ENCODE measurements at regions not wholly inside any gene's neighbourhood (a gene's known extent, or its start where the extent isn't known, plus 50 kb on each side); places are given as distances from the start of the nearest gene placed in this dataset.

DNA sequence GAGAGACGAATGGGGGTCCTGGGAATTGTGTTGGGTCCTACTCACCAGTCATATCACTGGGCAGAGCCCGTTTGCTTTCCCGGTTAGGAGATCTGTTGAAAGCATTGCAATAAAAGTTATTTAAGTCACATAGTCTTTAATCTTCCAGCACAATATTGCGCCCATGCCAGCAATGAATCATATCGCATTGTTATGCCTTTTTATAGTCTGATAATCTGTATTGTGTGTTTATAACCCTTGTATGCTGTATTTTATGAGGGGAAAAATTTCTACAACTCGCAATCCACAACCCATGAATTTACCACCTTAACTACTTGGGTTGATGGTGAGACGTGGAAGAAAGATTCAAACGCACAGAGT, 211.9 kb upstream of the SMIM21 start:
- no peak for DNase-seq (ENCODE audit: low read depth in 1 of 2, low spot score in 1 of 2)
- no peak for TF ChIP-seq POLR2AphosphoS5 (IDR thresholded peaks at IDR 0.05; ENCODE audit: low read depth)
- TF ChIP-seq SPI1 (IDR thresholded peaks at IDR 0.05; ENCODE audit: borderline replicate concordance, low read depth), result no peak
- TF ChIP-seq, protein P1, sequence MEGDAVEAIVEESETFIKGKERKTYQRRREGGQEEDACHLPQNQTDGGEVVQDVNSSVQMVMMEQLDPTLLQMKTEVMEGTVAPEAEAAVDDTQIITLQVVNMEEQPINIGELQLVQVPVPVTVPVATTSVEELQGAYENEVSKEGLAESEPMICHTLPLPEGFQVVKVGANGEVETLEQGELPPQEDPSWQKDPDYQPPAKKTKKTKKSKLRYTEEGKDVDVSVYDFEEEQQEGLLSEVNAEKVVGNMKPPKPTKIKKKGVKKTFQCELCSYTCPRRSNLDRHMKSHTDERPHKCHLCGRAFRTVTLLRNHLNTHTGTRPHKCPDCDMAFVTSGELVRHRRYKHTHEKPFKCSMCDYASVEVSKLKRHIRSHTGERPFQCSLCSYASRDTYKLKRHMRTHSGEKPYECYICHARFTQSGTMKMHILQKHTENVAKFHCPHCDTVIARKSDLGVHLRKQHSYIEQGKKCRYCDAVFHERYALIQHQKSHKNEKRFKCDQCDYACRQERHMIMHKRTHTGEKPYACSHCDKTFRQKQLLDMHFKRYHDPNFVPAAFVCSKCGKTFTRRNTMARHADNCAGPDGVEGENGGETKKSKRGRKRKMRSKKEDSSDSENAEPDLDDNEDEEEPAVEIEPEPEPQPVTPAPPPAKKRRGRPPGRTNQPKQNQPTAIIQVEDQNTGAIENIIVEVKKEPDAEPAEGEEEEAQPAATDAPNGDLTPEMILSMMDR (IDR thresholded peaks at IDR 0.05; ENCODE audit: insufficient read depth, low read length), result no peak
- TF ChIP-seq GABPA (IDR thresholded peaks at IDR 0.05; ENCODE audit: low read depth), result no peak
- TF ChIP-seq, protein P2, sequence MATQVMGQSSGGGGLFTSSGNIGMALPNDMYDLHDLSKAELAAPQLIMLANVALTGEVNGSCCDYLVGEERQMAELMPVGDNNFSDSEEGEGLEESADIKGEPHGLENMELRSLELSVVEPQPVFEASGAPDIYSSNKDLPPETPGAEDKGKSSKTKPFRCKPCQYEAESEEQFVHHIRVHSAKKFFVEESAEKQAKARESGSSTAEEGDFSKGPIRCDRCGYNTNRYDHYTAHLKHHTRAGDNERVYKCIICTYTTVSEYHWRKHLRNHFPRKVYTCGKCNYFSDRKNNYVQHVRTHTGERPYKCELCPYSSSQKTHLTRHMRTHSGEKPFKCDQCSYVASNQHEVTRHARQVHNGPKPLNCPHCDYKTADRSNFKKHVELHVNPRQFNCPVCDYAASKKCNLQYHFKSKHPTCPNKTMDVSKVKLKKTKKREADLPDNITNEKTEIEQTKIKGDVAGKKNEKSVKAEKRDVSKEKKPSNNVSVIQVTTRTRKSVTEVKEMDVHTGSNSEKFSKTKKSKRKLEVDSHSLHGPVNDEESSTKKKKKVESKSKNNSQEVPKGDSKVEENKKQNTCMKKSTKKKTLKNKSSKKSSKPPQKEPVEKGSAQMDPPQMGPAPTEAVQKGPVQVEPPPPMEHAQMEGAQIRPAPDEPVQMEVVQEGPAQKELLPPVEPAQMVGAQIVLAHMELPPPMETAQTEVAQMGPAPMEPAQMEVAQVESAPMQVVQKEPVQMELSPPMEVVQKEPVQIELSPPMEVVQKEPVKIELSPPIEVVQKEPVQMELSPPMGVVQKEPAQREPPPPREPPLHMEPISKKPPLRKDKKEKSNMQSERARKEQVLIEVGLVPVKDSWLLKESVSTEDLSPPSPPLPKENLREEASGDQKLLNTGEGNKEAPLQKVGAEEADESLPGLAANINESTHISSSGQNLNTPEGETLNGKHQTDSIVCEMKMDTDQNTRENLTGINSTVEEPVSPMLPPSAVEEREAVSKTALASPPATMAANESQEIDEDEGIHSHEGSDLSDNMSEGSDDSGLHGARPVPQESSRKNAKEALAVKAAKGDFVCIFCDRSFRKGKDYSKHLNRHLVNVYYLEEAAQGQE (IDR thresholded peaks at IDR 0.05; ENCODE audit: insufficient replicate concordance, low read depth), result no peak
- Histone ChIP-seq H3K27ac (replicated peaks) (no peak overlapping the region), H3K4me3 (replicated peaks; ENCODE audit: insufficient read depth, low read length) (no peak overlapping the region), H3K27me3 (ENCODE audit: insufficient read depth, poor library complexity, severe bottlenecking) (no peaks in the 10 kb centered on the region)

DNA sequence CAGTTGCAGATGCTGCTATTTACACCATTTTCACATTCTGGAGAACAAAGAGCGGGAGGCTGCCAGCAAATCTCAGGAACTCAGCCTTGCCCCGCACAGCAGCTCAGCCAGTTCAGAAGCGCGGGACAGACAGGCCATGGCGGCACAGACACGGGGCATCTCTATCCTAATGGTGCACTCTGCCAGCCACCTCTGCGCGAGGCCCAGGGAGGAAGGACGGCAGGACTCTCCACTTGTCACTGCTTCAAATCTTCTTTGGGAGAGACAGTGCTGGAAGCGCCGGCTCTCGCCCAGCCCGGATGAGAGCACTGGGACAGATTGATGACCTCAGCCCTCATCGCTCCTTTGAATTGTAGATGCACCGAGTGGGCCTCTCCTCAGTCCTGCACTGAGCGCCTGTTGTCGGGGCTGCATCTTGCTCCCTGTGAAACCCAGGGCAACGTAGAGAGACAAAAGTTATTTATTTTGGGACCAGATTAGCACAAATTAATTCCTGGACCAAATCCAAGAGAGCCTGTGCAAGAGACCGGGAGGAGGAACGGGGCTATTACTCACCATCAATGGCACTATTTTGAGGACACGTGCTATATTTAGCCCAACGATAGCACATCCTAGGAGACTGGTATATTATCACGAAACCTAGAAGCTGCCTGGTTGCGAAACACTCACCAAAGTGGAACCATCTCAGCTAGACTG, 211.4 kb upstream of the SMIM21 start:
- no peak overlapping the region for H3K4me3 ChIP-seq (replicated peaks; ENCODE audit: insufficient read depth, low read length)
- no peak overlapping the region for H3K27ac ChIP-seq (replicated peaks)
- no peak for TF ChIP-seq SPI1 (IDR thresholded peaks at IDR 0.05; ENCODE audit: borderline replicate concordance, low read depth)
- TF ChIP-seq GABPA (IDR thresholded peaks at IDR 0.05; ENCODE audit: low read depth), result no peak
- TF ChIP-seq, protein P1 (IDR thresholded peaks at IDR 0.05; ENCODE audit: insufficient read depth, low read length), result no peak
- TF ChIP-seq, protein P2 (IDR thresholded peaks at IDR 0.05; ENCODE audit: insufficient replicate concordance, low read depth), result no peak
- no peak for TF ChIP-seq POLR2AphosphoS5 (IDR thresholded peaks at IDR 0.05; ENCODE audit: low read depth)
- no peaks in the 10 kb centered on the region for H3K27me3 ChIP-seq (ENCODE audit: insufficient read depth, poor library complexity, severe bottlenecking)
- DNase-seq (ENCODE audit: low read depth in 1 of 2, low spot score in 1 of 2), result peak in 1 of 2 experiments; percentile 28

DNA sequence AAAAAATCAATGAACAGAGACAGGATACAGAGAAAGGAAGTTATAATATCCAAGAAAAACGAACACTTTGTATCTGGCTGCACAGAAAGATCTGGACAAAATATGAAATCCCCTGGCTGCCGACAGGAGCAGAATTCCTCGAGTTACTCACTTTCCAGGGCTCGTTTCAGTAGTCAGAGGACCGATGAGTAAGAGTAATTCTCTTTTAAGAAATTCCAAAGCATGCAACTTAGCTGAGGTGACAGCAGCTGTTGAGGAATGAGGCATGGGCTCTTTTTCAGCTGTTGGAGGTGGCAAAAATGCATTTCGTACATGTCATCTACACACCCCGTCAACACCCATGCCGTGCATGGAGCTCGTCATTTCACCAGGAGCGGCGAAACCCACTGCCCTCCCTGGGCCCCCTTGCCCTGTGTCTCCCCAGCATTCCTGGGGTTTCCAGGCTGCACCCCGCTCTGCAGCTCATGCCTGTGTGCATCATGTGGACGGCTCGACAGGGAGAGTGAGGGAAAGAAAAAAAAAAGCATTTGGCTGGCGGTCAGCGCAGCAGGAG, 210.8 kb upstream of the SMIM21 start:
- Histone ChIP-seq H3K27me3 (ENCODE audit: insufficient read depth, poor library complexity, severe bottlenecking) (no peaks in the 10 kb centered on the region), H3K4me3 (replicated peaks; ENCODE audit: insufficient read depth, low read length) (no peak overlapping the region), H3K27ac (replicated peaks) (no peak overlapping the region)
- no peak for TF ChIP-seq SPI1 (IDR thresholded peaks at IDR 0.05; ENCODE audit: borderline replicate concordance, low read depth)
- TF ChIP-seq POLR2AphosphoS5 (IDR thresholded peaks at IDR 0.05; ENCODE audit: low read depth), result no peak
- TF ChIP-seq, protein P2 (IDR thresholded peaks at IDR 0.05; ENCODE audit: insufficient replicate concordance, low read depth), result no peak
- no peak for DNase-seq (ENCODE audit: low read depth in 1 of 2, low spot score in 1 of 2)

Measured in HL-60 (cell line).